ENCODE measurements at regions not wholly inside any gene's neighbourhood (a gene's known extent, or its start where the extent isn't known, plus 50 kb on each side); places are given as distances from the start of the nearest gene placed in this dataset.

DNA sequence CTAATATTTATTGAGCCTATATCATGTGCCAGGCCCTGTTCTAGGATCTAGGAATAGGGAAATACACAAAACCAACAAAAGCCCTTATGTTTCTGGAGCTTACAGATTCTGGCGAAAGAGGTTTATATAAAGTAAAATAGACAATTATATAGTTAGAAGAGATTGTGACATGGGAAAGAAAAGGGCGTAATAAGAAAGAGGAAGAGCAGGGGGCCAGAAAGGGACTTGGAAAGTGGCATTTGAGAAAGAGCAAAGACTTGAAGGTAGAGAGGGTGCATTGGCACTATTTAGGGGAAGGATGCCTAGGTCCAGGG is 322.5 kb upstream of the FAM78B start:
- TF ChIP-seq, protein P1, sequence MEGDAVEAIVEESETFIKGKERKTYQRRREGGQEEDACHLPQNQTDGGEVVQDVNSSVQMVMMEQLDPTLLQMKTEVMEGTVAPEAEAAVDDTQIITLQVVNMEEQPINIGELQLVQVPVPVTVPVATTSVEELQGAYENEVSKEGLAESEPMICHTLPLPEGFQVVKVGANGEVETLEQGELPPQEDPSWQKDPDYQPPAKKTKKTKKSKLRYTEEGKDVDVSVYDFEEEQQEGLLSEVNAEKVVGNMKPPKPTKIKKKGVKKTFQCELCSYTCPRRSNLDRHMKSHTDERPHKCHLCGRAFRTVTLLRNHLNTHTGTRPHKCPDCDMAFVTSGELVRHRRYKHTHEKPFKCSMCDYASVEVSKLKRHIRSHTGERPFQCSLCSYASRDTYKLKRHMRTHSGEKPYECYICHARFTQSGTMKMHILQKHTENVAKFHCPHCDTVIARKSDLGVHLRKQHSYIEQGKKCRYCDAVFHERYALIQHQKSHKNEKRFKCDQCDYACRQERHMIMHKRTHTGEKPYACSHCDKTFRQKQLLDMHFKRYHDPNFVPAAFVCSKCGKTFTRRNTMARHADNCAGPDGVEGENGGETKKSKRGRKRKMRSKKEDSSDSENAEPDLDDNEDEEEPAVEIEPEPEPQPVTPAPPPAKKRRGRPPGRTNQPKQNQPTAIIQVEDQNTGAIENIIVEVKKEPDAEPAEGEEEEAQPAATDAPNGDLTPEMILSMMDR (IDR thresholded peaks at IDR 0.05; ENCODE audit: poor library complexity, severe bottlenecking) = no peak
- TF ChIP-seq POLR2AphosphoS5 (IDR thresholded peaks at IDR 0.05) (no peak), EP300 (conservative IDR thresholded peaks at IDR 0.05; ENCODE audit: poor library complexity, severe bottlenecking) (no peak), SMC3 (conservative IDR thresholded peaks at IDR 0.05; ENCODE audit: poor library complexity) (no peak), TAF1 (IDR thresholded peaks at IDR 0.05; ENCODE audit: low read depth) (no peak), EZH2 (IDR thresholded peaks at IDR 0.05; ENCODE audit: borderline replicate concordance, insufficient read depth, low read length, poor library complexity, severe bottlenecking) (no peak), MXI1 (conservative IDR thresholded peaks at IDR 0.05; ENCODE audit: poor library complexity, severe bottlenecking) (no peak), RAD21 (conservative IDR thresholded peaks at IDR 0.05) (no peak)
- TF ChIP-seq, protein P2, sequence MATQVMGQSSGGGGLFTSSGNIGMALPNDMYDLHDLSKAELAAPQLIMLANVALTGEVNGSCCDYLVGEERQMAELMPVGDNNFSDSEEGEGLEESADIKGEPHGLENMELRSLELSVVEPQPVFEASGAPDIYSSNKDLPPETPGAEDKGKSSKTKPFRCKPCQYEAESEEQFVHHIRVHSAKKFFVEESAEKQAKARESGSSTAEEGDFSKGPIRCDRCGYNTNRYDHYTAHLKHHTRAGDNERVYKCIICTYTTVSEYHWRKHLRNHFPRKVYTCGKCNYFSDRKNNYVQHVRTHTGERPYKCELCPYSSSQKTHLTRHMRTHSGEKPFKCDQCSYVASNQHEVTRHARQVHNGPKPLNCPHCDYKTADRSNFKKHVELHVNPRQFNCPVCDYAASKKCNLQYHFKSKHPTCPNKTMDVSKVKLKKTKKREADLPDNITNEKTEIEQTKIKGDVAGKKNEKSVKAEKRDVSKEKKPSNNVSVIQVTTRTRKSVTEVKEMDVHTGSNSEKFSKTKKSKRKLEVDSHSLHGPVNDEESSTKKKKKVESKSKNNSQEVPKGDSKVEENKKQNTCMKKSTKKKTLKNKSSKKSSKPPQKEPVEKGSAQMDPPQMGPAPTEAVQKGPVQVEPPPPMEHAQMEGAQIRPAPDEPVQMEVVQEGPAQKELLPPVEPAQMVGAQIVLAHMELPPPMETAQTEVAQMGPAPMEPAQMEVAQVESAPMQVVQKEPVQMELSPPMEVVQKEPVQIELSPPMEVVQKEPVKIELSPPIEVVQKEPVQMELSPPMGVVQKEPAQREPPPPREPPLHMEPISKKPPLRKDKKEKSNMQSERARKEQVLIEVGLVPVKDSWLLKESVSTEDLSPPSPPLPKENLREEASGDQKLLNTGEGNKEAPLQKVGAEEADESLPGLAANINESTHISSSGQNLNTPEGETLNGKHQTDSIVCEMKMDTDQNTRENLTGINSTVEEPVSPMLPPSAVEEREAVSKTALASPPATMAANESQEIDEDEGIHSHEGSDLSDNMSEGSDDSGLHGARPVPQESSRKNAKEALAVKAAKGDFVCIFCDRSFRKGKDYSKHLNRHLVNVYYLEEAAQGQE (IDR thresholded peaks at IDR 0.05; ENCODE audit: borderline replicate concordance) = no peak

Measured in neural cell (in vitro differentiated cells).